OCI-LY7 (cell line): ENCODE measurements at regions not wholly inside any gene's neighbourhood (a gene's known extent, or its start where the extent isn't known, plus 50 kb on each side); places are given as distances from the start of the nearest gene placed in this dataset.

Experiments
- BruUV-seq: library from RNA; stranded (reverse); fragments of 400-500 nt; replicated peaks from 2 replicates; lab custom pipeline; 2021; lab: Mats Ljungman, UMichigan
- CTCF ChIA-PET: fragments of 300-600 bp; sonication (Branson Sonifier 250); formaldehyde crosslinking; loops from one replicate; lab custom pipeline; 2022; ENCODE audit warnings: antibody characterized with exemption; ENCODE audit not compliant: unreplicated experiment; lab: Charles Lee
- POLR2A ChIA-PET: fragments of 300-600 bp; sonication (Branson Sonifier 250); formaldehyde crosslinking; loops from one replicate; lab custom pipeline; 2022; ENCODE audit warnings: antibody characterized with exemption; lab: Charles Lee
- DNase-seq: peaks from one replicate; pipeline ENCODE4 v3.0.0-alpha.2; 2015; ENCODE audit warnings: low spot score
- H2AFZ ChIP-seq: fragments of 200-600 bp; sonication (generic), shearing (Covaris generic); 2 replicates; pipeline ENCODE4 v1.6.1; 2014; ENCODE audit warnings: mild to moderate bottlenecking, antibody characterized with exemption, low read length, moderate library complexity
- H3K27ac ChIP-seq: fragments of 200-600 bp; sonication (generic); 2 replicates; pipeline ENCODE4 v1.5.1; 2014; ENCODE audit warnings: mixed run types, low read depth, mild to moderate bottlenecking, moderate library complexity, low read length, inconsistent platforms; ENCODE audit not compliant: poor library complexity, severe bottlenecking
- H3K36me3 ChIP-seq: fragments of 200-600 bp; sonication (generic); 2 replicates; pipeline ENCODE4 v1.6.1; 2014; ENCODE audit warnings: mild to moderate bottlenecking, antibody characterized with exemption, low read length, moderate library complexity, mixed read lengths; ENCODE audit not compliant: insufficient read depth
- H3K4me1 ChIP-seq: fragments of 200-600 bp; sonication (generic); 2 replicates; pipeline ENCODE4 v1.5.1; 2014; ENCODE audit warnings: mild to moderate bottlenecking, low read length; ENCODE audit not compliant: insufficient read depth, poor library complexity, severe bottlenecking
- H3K4me2 ChIP-seq: fragments of 200-600 bp; sonication (generic); 2 replicates; pipeline ENCODE4 v1.6.1; 2014; ENCODE audit warnings: mild to moderate bottlenecking, low read length
- H3K4me3 ChIP-seq: fragments of 200-600 bp; sonication (generic); 2 replicates; pipeline ENCODE4 v1.5.1; 2014; ENCODE audit warnings: mild to moderate bottlenecking, low read depth, low read length; ENCODE audit not compliant: poor library complexity, severe bottlenecking
- H3K79me2 ChIP-seq: fragments of 200-600 bp; sonication (generic); 2 replicates; pipeline ENCODE4 v1.6.1; 2016; ENCODE audit warnings: low read depth, mild to moderate bottlenecking, low read length, moderate library complexity, mixed read lengths; ENCODE audit not compliant: insufficient read depth
- H3K9me2 ChIP-seq: fragments of 200-600 bp; sonication (generic); 2 replicates; pipeline ENCODE4 v1.6.1; 2016; ENCODE audit warnings: mild to moderate bottlenecking, low read length, mixed read lengths; ENCODE audit not compliant: insufficient read depth
- H3K9me3 ChIP-seq: fragments of 200-600 bp; sonication (generic); 2 replicates; pipeline ENCODE4 v1.6.1; 2014; ENCODE audit warnings: mild to moderate bottlenecking, mixed run types, low read length, mixed read lengths
- H4K20me1 ChIP-seq: fragments of 200-600 bp; sonication (generic); 2 replicates; pipeline ENCODE4 v1.6.1; 2014; ENCODE audit warnings: mild to moderate bottlenecking, antibody characterized with exemption, low read length, moderate library complexity, mixed read lengths; ENCODE audit not compliant: insufficient read depth
- EZH2phosphoT487 ChIP-seq: fragments of 200-600 bp; sonication (generic); IDR thresholded peaks from 2 replicates; pipeline ENCODE4 v1.6.1; 2018; ENCODE audit warnings: low read depth, borderline replicate concordance, mild to moderate bottlenecking, mixed run types, antibody characterized with exemption, low read length, moderate library complexity, mixed read lengths
- intact Hi-C: fragments of 100-400 bp; cut with micrococcal nuclease; formaldehyde crosslinking; loops from one replicate; pipeline ENCODE4 v1.10.0; 2022; ENCODE audit not compliant: unreplicated experiment
- TF ChIP-seq, protein P1 (sequence below): fragments of 200-600 bp; sonication (generic); conservative IDR thresholded peaks from 2 replicates; pipeline ENCODE4 v1.5.1; 2014; ENCODE audit warnings: mild to moderate bottlenecking, antibody characterized with exemption, low read length, moderate library complexity, mixed read lengths

DNA sequence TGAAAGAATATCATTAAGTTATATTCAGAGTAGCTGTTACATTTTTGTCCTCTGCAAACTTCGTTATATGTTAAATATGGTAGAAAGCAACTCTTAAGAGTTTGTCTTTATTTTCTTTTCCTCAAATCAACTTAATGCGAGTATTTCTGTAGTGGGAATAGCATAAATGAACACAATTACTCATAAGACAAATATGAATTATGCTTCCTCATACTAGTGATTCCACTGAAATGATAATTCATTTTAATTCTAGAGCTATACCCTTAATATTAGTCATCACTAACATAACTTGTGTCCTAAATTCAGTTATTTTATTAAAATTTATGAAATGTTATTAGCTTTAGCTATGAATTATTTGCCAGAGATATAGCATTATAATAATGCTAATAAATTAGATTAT lies 820.6 kb upstream of the KCND2 start:
- no peak for DNase-seq
- H3K4me2 ChIP-seq = no peak overlapping the region
- H3K4me3 ChIP-seq = no peak overlapping the region
- H2AFZ ChIP-seq = no peak overlapping the region
- TF ChIP-seq EZH2phosphoT487 = no peak
- TF ChIP-seq, protein P1, sequence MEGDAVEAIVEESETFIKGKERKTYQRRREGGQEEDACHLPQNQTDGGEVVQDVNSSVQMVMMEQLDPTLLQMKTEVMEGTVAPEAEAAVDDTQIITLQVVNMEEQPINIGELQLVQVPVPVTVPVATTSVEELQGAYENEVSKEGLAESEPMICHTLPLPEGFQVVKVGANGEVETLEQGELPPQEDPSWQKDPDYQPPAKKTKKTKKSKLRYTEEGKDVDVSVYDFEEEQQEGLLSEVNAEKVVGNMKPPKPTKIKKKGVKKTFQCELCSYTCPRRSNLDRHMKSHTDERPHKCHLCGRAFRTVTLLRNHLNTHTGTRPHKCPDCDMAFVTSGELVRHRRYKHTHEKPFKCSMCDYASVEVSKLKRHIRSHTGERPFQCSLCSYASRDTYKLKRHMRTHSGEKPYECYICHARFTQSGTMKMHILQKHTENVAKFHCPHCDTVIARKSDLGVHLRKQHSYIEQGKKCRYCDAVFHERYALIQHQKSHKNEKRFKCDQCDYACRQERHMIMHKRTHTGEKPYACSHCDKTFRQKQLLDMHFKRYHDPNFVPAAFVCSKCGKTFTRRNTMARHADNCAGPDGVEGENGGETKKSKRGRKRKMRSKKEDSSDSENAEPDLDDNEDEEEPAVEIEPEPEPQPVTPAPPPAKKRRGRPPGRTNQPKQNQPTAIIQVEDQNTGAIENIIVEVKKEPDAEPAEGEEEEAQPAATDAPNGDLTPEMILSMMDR = no peak
- no peaks in the 10 kb centered on the region for H3K9me2 ChIP-seq
- intact Hi-C loops = no loop called here
- no TSS peak for BruUV-seq
- no peaks in the 10 kb centered on the region for H3K9me3 ChIP-seq
- no peaks in the 10 kb centered on the region for H3K4me1 ChIP-seq
- ChIA-PET POLR2A (interaction anchor here (0.6 kb wide), 2 partner anchors 147 to 1059 kb away, joined by 3 read pairs; no protein-coding TSS in a partner anchor), CTCF (no interaction called here)
- H3K79me2 ChIP-seq = no peaks in the 10 kb centered on the region
- H3K36me3 ChIP-seq = no peaks in the 10 kb centered on the region
- H4K20me1 ChIP-seq = no peaks in the 10 kb centered on the region
- H3K27ac ChIP-seq = no peak overlapping the region

DNA sequence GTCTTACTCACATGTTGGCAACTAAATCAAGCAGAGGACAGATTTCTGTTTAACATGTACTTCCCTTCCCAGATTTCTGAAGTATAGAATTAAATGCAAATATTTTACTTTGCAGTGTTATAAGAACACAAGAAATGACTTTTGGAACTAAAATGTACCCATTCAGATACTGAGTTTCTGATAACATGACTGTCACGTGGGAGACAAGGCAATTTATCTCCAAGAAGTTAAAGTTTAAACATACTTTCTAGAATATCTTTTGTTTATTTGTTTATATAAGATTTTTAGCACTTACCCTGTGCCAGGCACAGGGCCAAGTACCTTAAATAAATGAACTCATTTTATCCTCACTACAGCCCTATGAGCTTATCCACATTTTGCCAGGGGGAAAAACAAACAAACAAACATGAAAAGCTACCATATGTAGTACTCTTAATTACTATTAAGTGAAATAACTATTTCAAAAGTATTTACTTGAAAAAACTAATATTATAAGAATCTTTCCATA lies 807.1 kb upstream of the KCND2 start:
- H3K9me3 ChIP-seq = no peaks in the 10 kb centered on the region
- TF ChIP-seq EZH2phosphoT487 = no peak
- TF ChIP-seq, protein P1 = no peak
- H3K79me2 ChIP-seq = no peaks in the 10 kb centered on the region
- H3K9me2 ChIP-seq = no peaks in the 10 kb centered on the region
- no peaks in the 10 kb centered on the region for H3K36me3 ChIP-seq
- intact Hi-C loops = no loop called here
- H3K4me1 ChIP-seq = no peaks in the 10 kb centered on the region
- no peak overlapping the region for H3K4me3 ChIP-seq
- H4K20me1 ChIP-seq = no peaks in the 10 kb centered on the region
- H3K27ac ChIP-seq = no peak overlapping the region
- H3K4me2 ChIP-seq = no peak overlapping the region
- ChIA-PET POLR2A (no interaction called here), CTCF (no interaction called here)
- no TSS peak for BruUV-seq
- no peak overlapping the region for H2AFZ ChIP-seq
- DNase-seq = no peak

- Histone ChIP-seq H4K20me1 (no peaks in the 10 kb centered on the region), H3K27ac (no peak overlapping the region), H3K4me3 (no peak overlapping the region), H3K9me2 (no peaks in the 10 kb centered on the region), H2AFZ (no peak overlapping the region), H3K9me3 (no peaks in the 10 kb centered on the region), H3K4me2 (no peak overlapping the region), H3K36me3 (no peaks in the 10 kb centered on the region), H3K4me1 (no peaks in the 10 kb centered on the region), H3K79me2 (no peaks in the 10 kb centered on the region)
- POLR2A ChIA-PET = interaction anchor here (1.6 kb wide), 1 partner anchor 9 kb away, joined by 5 read pairs; no protein-coding TSS in a partner anchor
- intact Hi-C loops = no loop called here
- TF ChIP-seq, protein P1 = no peak
- TF ChIP-seq EZH2phosphoT487 = no peak
- BruUV-seq = no TSS peak
- CTCF ChIA-PET = no interaction called here
- no peak for DNase-seq
These were observed 800.5 kb upstream of the KCND2 start for GRCh38 chr7:119472408-119473038.
